ENCODE measurements at regions not wholly inside any gene's neighbourhood (a gene's known extent, or its start where the extent isn't known, plus 50 kb on each side); places are given as distances from the start of the nearest gene placed in this dataset.

GRCh38 chr5:5969942-5970483 is 408.3 kb downstream of the MED10 start:
- no peak overlapping the region for H2BK15ac ChIP-seq (ENCODE audit: low read length)
- H3K18ac ChIP-seq (ENCODE audit: extremely low read depth, low read length) = no peak overlapping the region
- CTCF ChIA-PET (ENCODE audit: partially characterized antibody) = interaction anchor here (0.5 kb wide), 1 partner anchor 247 kb away, joined by 3 read pairs; no protein-coding TSS in a partner anchor
- no peak overlapping the region for H3K27ac ChIP-seq (ENCODE audit: low read depth, low read length)
- FAIRE-seq (no peak), DNase-seq (ENCODE audit: low read depth in 1 of 2, low spot score in 2 of 2) (no peak)
- H3K23ac ChIP-seq (ENCODE audit: insufficient read length) = no peak overlapping the region
- no peak overlapping the region for H3K9ac ChIP-seq (replicated peaks in 1 of 4; ENCODE audit: extremely low read depth in 1 of 4, low read depth in 3 of 4, low read length in 3 of 4)
- H3K79me2 ChIP-seq (ENCODE audit: control insufficient read depth in 1 of 2, insufficient read depth in 2 of 2, low read length in 2 of 2) = no peaks in the 10 kb centered on the region
- no peak overlapping the region for H3K14ac ChIP-seq (ENCODE audit: insufficient read length)
- no peak overlapping the region for H2BK20ac ChIP-seq (ENCODE audit: low read length)
- no peak overlapping the region for H2BK12ac ChIP-seq (ENCODE audit: low read depth, low read length)
- no peaks in the 10 kb centered on the region for H3K4me1 ChIP-seq (replicated peaks in 1 of 4; ENCODE audit: control insufficient read depth in 3 of 4, insufficient read depth in 4 of 4, low read length in 3 of 4)
- no peak overlapping the region for H4K91ac ChIP-seq (replicated peaks; ENCODE audit: insufficient read length, low read length)
- H3K4me3 ChIP-seq (ENCODE audit: extremely low read depth in 1 of 4, insufficient read depth in 2 of 4, low read depth in 3 of 4, low read length in 4 of 4) = no peak overlapping the region
- no peak overlapping the region for H2AK5ac ChIP-seq (ENCODE audit: low read depth, low read length)
- H3K23me2 ChIP-seq (ENCODE audit: low read depth, low read length) = no peaks in the 10 kb centered on the region
- POLR2A ChIA-PET (ENCODE audit: partially characterized antibody) = no interaction called here
- no peaks in the 10 kb centered on the region for H3K27me3 ChIP-seq (replicated peaks in 1 of 4; ENCODE audit: control insufficient read depth in 3 of 4, extremely low read depth in 1 of 4, insufficient read depth in 3 of 4, low read length in 3 of 4)
- no peaks in the 10 kb centered on the region for H3K79me1 ChIP-seq (ENCODE audit: low read depth, low read length)
- H3K4ac ChIP-seq (replicated peaks; ENCODE audit: insufficient read length, low read depth, low read length) = no peak overlapping the region
- no peak overlapping the region for H4K8ac ChIP-seq (ENCODE audit: extremely low read depth, insufficient read depth, low read length)
- no peak overlapping the region for H2AFZ ChIP-seq (ENCODE audit: low read length)
- no peaks in the 10 kb centered on the region for H3K36me3 ChIP-seq (ENCODE audit: control insufficient read depth in 2 of 4, insufficient read depth in 4 of 4, low read length in 3 of 4)
- H2BK120ac ChIP-seq (replicated peaks; ENCODE audit: low read depth, low read length) = no peak overlapping the region
- no peaks in the 10 kb centered on the region for H4K20me1 ChIP-seq (replicated peaks in 1 of 2; ENCODE audit: control insufficient read depth in 1 of 2, insufficient read depth in 2 of 2, low read length in 2 of 2)
- H4K5ac ChIP-seq (ENCODE audit: insufficient read length, low read depth, low read length) = no peak overlapping the region
- H3K56ac ChIP-seq (replicated peaks; ENCODE audit: insufficient read length, low read depth, low read length) = no peak overlapping the region
- H3K9me3 ChIP-seq (ENCODE audit: insufficient read depth in 2 of 2, low read depth in 1 of 2, low read length in 1 of 2) = peaks cover 4 to 5% of the 10 kb centered on the region in 2 experiments; a peak in 2 of 4 replicates
- no peak overlapping the region for H3K4me2 ChIP-seq (ENCODE audit: insufficient read depth in 1 of 2, low read depth in 2 of 2, low read length in 2 of 2)
- no peak overlapping the region for H2BK5ac ChIP-seq (ENCODE audit: low read depth, low read length)
- TF ChIP-seq GTF2F1 (IDR thresholded peaks at IDR 0.05; ENCODE audit: borderline replicate concordance, low read depth, low read length) (no peak), BCL11A (IDR thresholded peaks at IDR 0.05; ENCODE audit: low read depth in 2 of 2, low read length in 2 of 2) (no peak), KDM4A (IDR thresholded peaks at IDR 0.05; ENCODE audit: low read depth, low read length, severe bottlenecking) (no peak), SP1 (IDR thresholded peaks at IDR 0.05; ENCODE audit: low read depth, low read length) (no peak), FOSL1 (IDR thresholded peaks at IDR 0.05; ENCODE audit: insufficient read depth, low read depth, low read length) (no peak), POU5F1 (IDR thresholded peaks at IDR 0.05; ENCODE audit: low read depth, low read length) (no peak), ZNF274 (IDR thresholded peaks at IDR 0.05; ENCODE audit: borderline replicate concordance, extremely low read depth, low read length) (no peak), SP4 (IDR thresholded peaks at IDR 0.05; ENCODE audit: low read length) (no peak), JUND (IDR thresholded peaks at IDR 0.05; ENCODE audit: low read length) (no peak), RAD21 (IDR thresholded peaks at IDR 0.05 in 1 of 2, conservative IDR thresholded peaks at IDR 0.05 in 1 of 2; ENCODE audit: low read depth in 2 of 2, low read length in 2 of 2) (no peak), ASH2L (IDR thresholded peaks at IDR 0.05; ENCODE audit: low read length) (no peak), EP300 (IDR thresholded peaks at IDR 0.05; ENCODE audit: borderline replicate concordance in 1 of 2, low read depth in 2 of 2, low read length in 2 of 2) (no peak), EZH2 (IDR thresholded peaks at IDR 0.05; ENCODE audit: low read depth, low read length, severe bottlenecking) (no peak), ATF3 (IDR thresholded peaks at IDR 0.05; ENCODE audit: insufficient read depth, low read depth, low read length) (no peak), TCF12 (IDR thresholded peaks at IDR 0.05; ENCODE audit: low read depth, low read length) (no peak)

Data from H1 (cell line).